Fibroblast of mammary gland (primary cell): ENCODE measurements at regions not wholly inside any gene's neighbourhood (a gene's known extent, or its start where the extent isn't known, plus 50 kb on each side); places are given as distances from the start of the nearest gene placed in this dataset.

Experiments used
- DNase-seq: peaks from one replicate; pipeline ENCODE4 v3.0.0-alpha.2; 2010; ENCODE audit warnings: low read depth
- H3K4me3 ChIP-seq: 2 replicates; pipeline ENCODE4 v1.5.1; 2011; ENCODE audit warnings: low read depth, mild to moderate bottlenecking, low read length, moderate library complexity; ENCODE audit not compliant: control insufficient read depth
- CTCF ChIP-seq: conservative IDR thresholded peaks from 2 replicates; pipeline ENCODE4 v1.5.1; 2011; ENCODE audit warnings: low read depth, low read length, inconsistent platforms; ENCODE audit not compliant: control insufficient read depth, insufficient read depth

- DNase-seq = no peak
- TF ChIP-seq CTCF = no peak
- H3K4me3 ChIP-seq = no peak overlapping the region
Measured at GRCh38 chr21:27633631-27634030, 666.7 kb upstream of the ADAMTS5 start.

GRCh38 chr21:27631471-27631870, 664.6 kb upstream of the ADAMTS5 start:
- no peak for DNase-seq
- no peak overlapping the region for H3K4me3 ChIP-seq
- no peak for TF ChIP-seq CTCF

- TF ChIP-seq CTCF = no peak
- H3K4me3 ChIP-seq = no peak overlapping the region
- DNase-seq = no peak
Measured at GRCh38 chr21:27622631-27623030, 655.7 kb upstream of the ADAMTS5 start.

GRCh38 chr21:27614231-27614630, 647.3 kb upstream of the ADAMTS5 start:
- TF ChIP-seq CTCF = no peak
- DNase-seq = no peak

GRCh38 chr21:27606422-27606821, 639.5 kb upstream of the ADAMTS5 start:
- no peak for DNase-seq
- TF ChIP-seq CTCF = no peak
- no peak overlapping the region for H3K4me3 ChIP-seq

More at GRCh38 chr21:27614231-27614630, 647.3 kb upstream of the ADAMTS5 start:
- no peak overlapping the region for H3K4me3 ChIP-seq

- TF ChIP-seq CTCF = no peak
- DNase-seq = no peak
- no peak overlapping the region for H3K4me3 ChIP-seq
Measured at GRCh38 chr21:27596196-27596595, 629.3 kb upstream of the ADAMTS5 start.

GRCh38 chr21:27595716-27596115, 628.8 kb upstream of the ADAMTS5 start:
- no peak for DNase-seq
- H3K4me3 ChIP-seq = no peak overlapping the region
- TF ChIP-seq CTCF = no peak
